Liver (tissue), 8 donors: ENCODE measurements at regions not wholly inside any gene's neighbourhood (a gene's known extent, or its start where the extent isn't known, plus 50 kb on each side); places are given as distances from the start of the nearest gene placed in this dataset.
"Not testable (repeated sequence)": the region's sequence is repeated elsewhere in the genome, so short reads cannot be mapped to it uniquely, and the experiment has no call there.

ENCODE experiments used
- DNase-seq: peaks from one replicate; pipeline ENCODE4 v3.0.0-alpha.2; 2017; ENCODE audit warnings: low spot score
- H3K27ac ChIP-seq, 2 donors: one replicate each; pipeline ENCODE4 v1.7.0; 2013; ENCODE audit warnings: inconsistent platforms in 2 of 2, low read length in 2 of 2, control low read depth in 1 of 2, low read depth in 1 of 2, mild to moderate bottlenecking in 1 of 2
- H3K27me3 ChIP-seq, 4 donors: one replicate each; pipeline versions ENCODE4 v1.6.1 to v1.7.0; 2013; ENCODE audit warnings: low read length in 3 of 4, inconsistent platforms in 1 of 4, mild to moderate bottlenecking in 1 of 4, moderate library complexity in 1 of 4; ENCODE audit not compliant: control insufficient read depth in 4 of 4, insufficient read depth in 4 of 4
- H3K36me3 ChIP-seq, 4 donors: one replicate each; pipeline versions ENCODE4 v1.6.1 to v1.7.0; 2013; ENCODE audit warnings: low read length in 3 of 4, mild to moderate bottlenecking in 3 of 4, low read depth in 1 of 4, moderate library complexity in 1 of 4; ENCODE audit not compliant: control insufficient read depth in 4 of 4, insufficient read depth in 3 of 4
- H3K4me1 ChIP-seq, 4 donors: one replicate each; pipeline versions ENCODE4 v1.6.1 to v1.7.0; 2013; ENCODE audit warnings: low read length in 3 of 4, mild to moderate bottlenecking in 3 of 4, moderate library complexity in 1 of 4; ENCODE audit not compliant: control insufficient read depth in 4 of 4, insufficient read depth in 4 of 4
- H3K4me3 ChIP-seq, 3 donors: one replicate each; pipeline versions ENCODE4 v1.6.1 to v1.7.0; 2013; ENCODE audit warnings: low read length in 3 of 3, control low read depth in 1 of 3, low read depth in 1 of 3, mild to moderate bottlenecking in 1 of 3
- H3K9ac ChIP-seq, 2 donors: one replicate each; pipeline ENCODE4 v1.7.0; 2013; ENCODE audit warnings: low read length in 2 of 2, mild to moderate bottlenecking in 2 of 2, moderate library complexity in 2 of 2, control low read depth in 1 of 2, low read depth in 1 of 2
- H3K9me3 ChIP-seq, 4 donors: one replicate each; pipeline versions ENCODE4 v1.6.1 to v1.7.0; 2013; ENCODE audit warnings: low read length in 3 of 4; ENCODE audit not compliant: control insufficient read depth in 4 of 4
- CTCF ChIP-seq: fragments of 150-350 bp; IDR thresholded peaks from 2 replicates; pipeline ENCODE4 v1.5.1; 2017; ENCODE audit warnings: improper control_type of control experiment, low read depth, low read length; ENCODE audit not compliant: missing input control
- EGR1 ChIP-seq, 2 donors: IDR thresholded peaks; 2 replicates each; pipeline ENCODE4 v1.6.1; 2016 to 2018; ENCODE audit warnings: antibody characterized with exemption in 2 of 2, low read depth in 2 of 2
- FOXA1 ChIP-seq: IDR thresholded peaks from 2 replicates; pipeline ENCODE4 v1.6.1; 2016; ENCODE audit warnings: antibody characterized with exemption
- FOXA2 ChIP-seq: IDR thresholded peaks from 2 replicates; pipeline ENCODE4 v1.6.1; 2016; ENCODE audit warnings: antibody characterized with exemption
- GABPA ChIP-seq, 2 donors: IDR thresholded peaks in 1 of 2; conservative IDR thresholded peaks in 1 of 2; 2 replicates each; pipeline ENCODE4 v1.6.1; 2016; ENCODE audit warnings: antibody characterized with exemption in 2 of 2, mild to moderate bottlenecking in 1 of 2, moderate library complexity in 1 of 2
- HNF4A ChIP-seq, 2 donors: conservative IDR thresholded peaks; 2 replicates each; pipeline ENCODE4 v1.6.1; 2016; ENCODE audit warnings: antibody characterized with exemption in 2 of 2, mild to moderate bottlenecking in 2 of 2
- HNF4G ChIP-seq: IDR thresholded peaks from 2 replicates; pipeline ENCODE4 v1.6.1; 2016; ENCODE audit warnings: antibody characterized with exemption
- JUND ChIP-seq, 2 donors: IDR thresholded peaks; 2 replicates each; pipeline ENCODE4 v1.6.1; 2016; ENCODE audit warnings: antibody characterized with exemption in 2 of 2
- NR2F2 ChIP-seq: IDR thresholded peaks from 2 replicates; pipeline ENCODE4 v1.6.1; 2016; ENCODE audit warnings: antibody characterized with exemption
- RAD21 ChIP-seq, 2 donors: IDR thresholded peaks; 2 replicates each; pipeline ENCODE4 v1.6.1; 2016; ENCODE audit warnings: antibody characterized with exemption in 2 of 2, mild to moderate bottlenecking in 2 of 2
- REST ChIP-seq: IDR thresholded peaks from 2 replicates; pipeline ENCODE4 v1.6.1; 2016; ENCODE audit warnings: antibody characterized with exemption, mild to moderate bottlenecking
- RXRA ChIP-seq, 2 donors: IDR thresholded peaks; 2 replicates each; pipeline ENCODE4 v1.6.1; 2017 to 2018; ENCODE audit warnings: antibody characterized with exemption in 2 of 2, mild to moderate bottlenecking in 1 of 2
- SP1 ChIP-seq: IDR thresholded peaks from 2 replicates; pipeline ENCODE4 v1.6.1; 2018; ENCODE audit warnings: antibody characterized with exemption, mild to moderate bottlenecking
- TAF1 ChIP-seq: conservative IDR thresholded peaks from 2 replicates; pipeline ENCODE4 v1.6.1; 2016; ENCODE audit warnings: antibody characterized with exemption, mild to moderate bottlenecking
- YY1 ChIP-seq: IDR thresholded peaks from 2 replicates; pipeline ENCODE4 v1.6.1; 2016; ENCODE audit warnings: antibody characterized with exemption, mild to moderate bottlenecking
- WGBS: extraction: QIAGEN DNeasy Blood & Tissue Kit; methylation state at CpG from one replicate; pipeline ENCODE4 v1.1.7; 2013; 5-methylcytosine and 5-hydroxymethylcytosine counted together
- TF ChIP-seq, protein P1 (sequence below): IDR thresholded peaks from 2 replicates; pipeline ENCODE4 v1.6.1; 2016; ENCODE audit warnings: antibody characterized with exemption
- TF ChIP-seq, protein P2 (sequence below): IDR thresholded peaks from 2 replicates; pipeline ENCODE4 v1.6.1; 2016; ENCODE audit warnings: antibody characterized with exemption
- TF ChIP-seq, protein P3 (sequence below): IDR thresholded peaks from 2 replicates; pipeline ENCODE4 v1.6.1; 2016; ENCODE audit warnings: antibody characterized with exemption
- donor health status: healthy.
- donor health status: healthy.
- donor health status: healthy.
- donor health status: healthy.
- donor health status: healthy.

DNA sequence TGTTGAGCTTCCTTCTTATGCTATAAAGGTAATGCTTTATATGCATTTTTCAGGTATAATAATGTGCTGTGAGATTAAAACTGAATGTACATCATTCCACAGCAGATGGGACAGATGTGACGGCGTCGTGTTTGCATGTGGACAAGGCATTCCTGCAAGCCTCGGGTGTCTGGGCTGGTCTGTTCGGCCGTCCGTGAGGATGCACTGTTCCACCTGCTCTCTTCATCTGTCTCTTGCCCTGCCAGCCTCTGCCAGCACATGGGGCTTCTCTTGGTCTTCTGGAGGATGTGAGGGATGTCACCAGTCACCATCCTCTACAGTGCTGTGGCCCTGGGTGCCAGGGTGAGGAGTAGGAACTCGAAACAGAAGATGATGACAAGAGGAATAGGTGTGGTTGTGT is 223.2 kb downstream of the ERMARD start (continued):
- TF ChIP-seq HNF4G: no peak

DNA sequence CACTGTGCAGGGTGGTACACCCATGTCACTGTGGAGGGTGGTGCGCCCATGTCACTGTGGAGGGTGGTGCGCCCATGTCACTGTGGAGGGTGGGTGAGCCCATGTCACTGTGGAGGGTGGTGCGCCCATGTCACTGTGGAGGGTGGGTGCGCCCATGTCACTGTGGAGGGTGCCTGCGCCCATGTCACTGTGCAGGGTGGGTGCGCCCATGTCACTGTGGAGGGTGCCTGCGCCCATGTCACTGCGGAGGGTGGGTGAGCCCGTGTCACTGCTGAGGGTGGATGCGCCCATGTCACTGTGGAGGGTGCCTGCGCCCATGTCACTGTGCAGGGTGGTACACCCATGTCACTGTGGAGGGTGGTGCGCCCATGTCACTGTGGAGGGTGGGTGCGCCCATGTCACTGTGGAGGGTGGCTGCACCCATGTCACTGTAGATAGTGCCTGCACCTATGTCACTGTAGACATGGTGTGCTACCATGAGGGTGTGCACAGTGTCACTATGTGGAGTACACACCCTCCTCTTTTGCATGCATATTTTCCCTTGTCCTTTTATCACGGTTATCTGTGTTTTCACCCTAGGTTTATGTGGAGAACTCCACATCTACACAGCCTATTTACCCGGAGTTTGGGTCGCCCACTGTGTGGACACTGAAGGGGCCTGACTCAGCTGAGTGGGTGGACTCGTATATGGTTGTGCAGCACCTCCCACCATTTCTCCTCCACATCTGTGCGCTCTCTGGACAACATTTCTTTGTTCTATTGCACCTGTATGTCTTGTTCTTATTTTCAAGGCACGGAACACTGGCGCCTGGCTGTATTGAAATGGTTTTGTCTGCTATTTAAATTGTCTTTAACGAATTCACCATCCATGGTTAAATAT is 222.4 kb downstream of the ERMARD start:
- not testable (repeated sequence) for DNase-seq, H3K4me3 ChIP-seq, H3K4me1 ChIP-seq, H3K9me3 ChIP-seq, H3K27me3 ChIP-seq, H3K27ac ChIP-seq, H3K36me3 ChIP-seq, H3K9ac ChIP-seq
- 88% methylated on average over 21 of the region's 21 CpGs for WGBS

DNA sequence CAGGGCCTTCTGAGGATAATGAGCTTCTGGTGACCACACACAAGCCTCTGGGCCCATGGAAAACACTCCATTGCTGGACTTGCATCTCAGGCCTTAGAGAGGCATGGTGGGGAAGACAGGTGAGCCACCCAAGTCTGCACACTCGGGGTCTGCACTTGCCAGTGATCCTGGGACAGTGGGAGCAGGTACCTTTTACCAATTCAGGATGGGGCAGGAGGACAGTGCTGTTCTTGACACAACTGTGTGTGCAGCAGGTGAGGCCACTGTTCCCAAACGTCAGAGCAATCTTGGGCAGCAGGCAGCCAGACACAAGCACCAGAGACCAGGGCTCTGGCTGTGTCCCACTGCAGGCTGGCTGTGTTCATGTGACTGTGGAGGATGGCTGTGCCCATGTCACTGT is 221.3 kb downstream of the ERMARD start:
- TF ChIP-seq NR2F2 (no peak), RXRA (IDR thresholded peaks at IDR 0.05) (no peak)
- H3K27ac ChIP-seq: no peak overlapping the region
- no peak overlapping the region for H3K4me3 ChIP-seq
- H3K27me3 ChIP-seq: no peaks in the 10 kb centered on the region
- no peaks in the 10 kb centered on the region for H3K36me3 ChIP-seq
- H3K4me1 ChIP-seq: no peaks in the 10 kb centered on the region
- WGBS: 74% methylated on average over 2 of the region's 2 CpGs
- H3K9me3 ChIP-seq: no peaks in the 10 kb centered on the region
- no peak overlapping the region for H3K9ac ChIP-seq
- no peak for DNase-seq

GRCh38 chr6:169972101-169972651 is 220.8 kb downstream of the ERMARD start:
- TF ChIP-seq RXRA (IDR thresholded peaks at IDR 0.05) (no peak), HNF4A (conservative IDR thresholded peaks at IDR 0.05) (no peak), EGR1 (IDR thresholded peaks at IDR 0.05; ENCODE audit: low read depth in 2 of 2) (no peak), NR2F2 (no peak), RAD21 (IDR thresholded peaks at IDR 0.05) (no peak), JUND (IDR thresholded peaks at IDR 0.05) (no peak), TAF1 (no peak), REST (no peak), FOXA2 (no peak), GABPA (IDR thresholded peaks at IDR 0.05 in 1 of 2, conservative IDR thresholded peaks at IDR 0.05 in 1 of 2) (no peak), FOXA1 (no peak), CTCF (no peak), YY1 (no peak), HNF4G (no peak), SP1 (no peak)
- TF ChIP-seq, protein P1, sequence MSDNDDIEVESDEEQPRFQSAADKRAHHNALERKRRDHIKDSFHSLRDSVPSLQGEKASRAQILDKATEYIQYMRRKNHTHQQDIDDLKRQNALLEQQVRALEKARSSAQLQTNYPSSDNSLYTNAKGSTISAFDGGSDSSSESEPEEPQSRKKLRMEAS: no peak
- TF ChIP-seq, protein P2, sequence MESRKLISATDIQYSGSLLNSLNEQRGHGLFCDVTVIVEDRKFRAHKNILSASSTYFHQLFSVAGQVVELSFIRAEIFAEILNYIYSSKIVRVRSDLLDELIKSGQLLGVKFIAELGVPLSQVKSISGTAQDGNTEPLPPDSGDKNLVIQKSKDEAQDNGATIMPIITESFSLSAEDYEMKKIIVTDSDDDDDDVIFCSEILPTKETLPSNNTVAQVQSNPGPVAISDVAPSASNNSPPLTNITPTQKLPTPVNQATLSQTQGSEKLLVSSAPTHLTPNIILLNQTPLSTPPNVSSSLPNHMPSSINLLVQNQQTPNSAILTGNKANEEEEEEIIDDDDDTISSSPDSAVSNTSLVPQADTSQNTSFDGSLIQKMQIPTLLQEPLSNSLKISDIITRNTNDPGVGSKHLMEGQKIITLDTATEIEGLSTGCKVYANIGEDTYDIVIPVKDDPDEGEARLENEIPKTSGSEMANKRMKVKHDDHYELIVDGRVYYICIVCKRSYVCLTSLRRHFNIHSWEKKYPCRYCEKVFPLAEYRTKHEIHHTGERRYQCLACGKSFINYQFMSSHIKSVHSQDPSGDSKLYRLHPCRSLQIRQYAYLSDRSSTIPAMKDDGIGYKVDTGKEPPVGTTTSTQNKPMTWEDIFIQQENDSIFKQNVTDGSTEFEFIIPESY: no peak
- TF ChIP-seq, protein P3, sequence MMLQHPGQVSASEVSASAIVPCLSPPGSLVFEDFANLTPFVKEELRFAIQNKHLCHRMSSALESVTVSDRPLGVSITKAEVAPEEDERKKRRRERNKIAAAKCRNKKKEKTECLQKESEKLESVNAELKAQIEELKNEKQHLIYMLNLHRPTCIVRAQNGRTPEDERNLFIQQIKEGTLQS: no peak
- H3K9me3 ChIP-seq: no peaks in the 10 kb centered on the region
- H3K4me1 ChIP-seq: no peaks in the 10 kb centered on the region
- no peak overlapping the region for H3K27ac ChIP-seq
- no peaks in the 10 kb centered on the region for H3K36me3 ChIP-seq
- H3K27me3 ChIP-seq: no peaks in the 10 kb centered on the region
- no peak overlapping the region for H3K9ac ChIP-seq
- H3K4me3 ChIP-seq: no peak overlapping the region
- DNase-seq: no peak
- WGBS: 90% methylated on average over 15 of the region's 15 CpGs
